Glutamatergic neuron (in vitro differentiated cells): ENCODE measurements at regions not wholly inside any gene's neighbourhood (a gene's known extent, or its start where the extent isn't known, plus 50 kb on each side); places are given as distances from the start of the nearest gene placed in this dataset.
"Not testable (repeated sequence)": the region's sequence is repeated elsewhere in the genome, so short reads cannot be mapped to it uniquely, and the experiment has no call there.

ENCODE experiments used
- DNase-seq: peaks from one replicate; pipeline ENCODE4 v3.0.0; 2022
- H3K27ac Mint-ChIP-seq: one replicate; pipeline ENCODE4 v1.8.0; 2020; ENCODE audit warnings: mild to moderate bottlenecking, mixed read lengths, inconsistent platforms; ENCODE audit not compliant: unreplicated experiment
- H3K27me3 Mint-ChIP-seq: one replicate; pipeline ENCODE4 v1.8.0; 2020; ENCODE audit warnings: mild to moderate bottlenecking, moderate library complexity, mixed read lengths, inconsistent platforms; ENCODE audit not compliant: unreplicated experiment
- H3K36me3 Mint-ChIP-seq: one replicate; pipeline ENCODE4 v1.8.0; 2020; ENCODE audit warnings: mild to moderate bottlenecking, mixed read lengths, inconsistent platforms; ENCODE audit not compliant: unreplicated experiment
- H3K4me1 Mint-ChIP-seq: one replicate; pipeline ENCODE4 v1.8.0; 2020; ENCODE audit warnings: mild to moderate bottlenecking, low read depth, mixed read lengths, inconsistent platforms; ENCODE audit not compliant: unreplicated experiment
- H3K4me3 Mint-ChIP-seq: one replicate; pipeline ENCODE4 v1.8.0; 2020; ENCODE audit warnings: mild to moderate bottlenecking, mixed read lengths, inconsistent platforms; ENCODE audit not compliant: unreplicated experiment
- H3K9me3 Mint-ChIP-seq: one replicate; pipeline ENCODE4 v1.8.0; 2020; ENCODE audit warnings: mild to moderate bottlenecking, moderate library complexity, mixed read lengths, inconsistent platforms; ENCODE audit not compliant: unreplicated experiment
- CTCF ChIP-seq: fragments of 200-600 bp; sonication (generic); IDR thresholded peaks from one replicate; pipeline ENCODE4 v1.5.0; 2021; ENCODE audit not compliant: partially characterized antibody, unreplicated experiment

DNA sequence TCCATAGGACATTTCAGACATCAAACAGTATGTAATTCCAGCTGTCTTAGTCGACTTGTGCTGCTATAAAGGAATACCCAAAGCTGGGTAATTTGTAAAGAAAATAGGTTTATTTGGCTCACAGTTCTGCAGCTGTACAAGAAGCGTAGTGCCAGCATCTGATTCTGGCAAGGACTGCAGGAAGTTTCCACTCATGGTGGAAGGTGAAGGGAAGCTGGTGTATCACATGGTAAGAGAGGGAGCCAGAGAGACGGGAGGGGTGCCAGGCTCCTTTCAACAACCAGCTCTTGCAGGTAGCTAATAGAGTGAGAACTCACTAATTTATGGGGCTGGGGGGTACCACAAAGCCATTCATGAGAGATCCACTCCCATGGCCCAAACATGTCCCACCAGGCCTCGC lies 253.0 kb upstream of the FGF13 start:
- Mint-ChIP-seq H3K9me3 (no peaks in the 10 kb centered on the region), H3K4me1 (no peaks in the 10 kb centered on the region)

GRCh38 chrX:138962419-138962818 lies 250.9 kb upstream of the FGF13 start:
- not testable (repeated sequence) for H3K4me1 Mint-ChIP-seq, H3K27me3 Mint-ChIP-seq, H3K27ac Mint-ChIP-seq, DNase-seq, H3K4me3 Mint-ChIP-seq, H3K9me3 Mint-ChIP-seq, H3K36me3 Mint-ChIP-seq

More for the DNA sequence above, 253.0 kb upstream of the FGF13 start:
- no peak overlapping the region for H3K27ac Mint-ChIP-seq
- no peak for TF ChIP-seq CTCF
- no peak for DNase-seq
- no peaks in the 10 kb centered on the region for H3K27me3 Mint-ChIP-seq
- no peak overlapping the region for H3K4me3 Mint-ChIP-seq
- H3K36me3 Mint-ChIP-seq: no peaks in the 10 kb centered on the region

- no peak for DNase-seq
- Mint-ChIP-seq H3K9me3 (no peaks in the 10 kb centered on the region), H3K36me3 (no peaks in the 10 kb centered on the region), H3K4me1 (no peaks in the 10 kb centered on the region), H3K4me3 (no peak overlapping the region), H3K27me3 (no peaks in the 10 kb centered on the region), H3K27ac (no peak overlapping the region)
- TF ChIP-seq CTCF: no peak
Observed at GRCh38 chrX:138954976-138955375, 243.5 kb upstream of the FGF13 start.

DNA sequence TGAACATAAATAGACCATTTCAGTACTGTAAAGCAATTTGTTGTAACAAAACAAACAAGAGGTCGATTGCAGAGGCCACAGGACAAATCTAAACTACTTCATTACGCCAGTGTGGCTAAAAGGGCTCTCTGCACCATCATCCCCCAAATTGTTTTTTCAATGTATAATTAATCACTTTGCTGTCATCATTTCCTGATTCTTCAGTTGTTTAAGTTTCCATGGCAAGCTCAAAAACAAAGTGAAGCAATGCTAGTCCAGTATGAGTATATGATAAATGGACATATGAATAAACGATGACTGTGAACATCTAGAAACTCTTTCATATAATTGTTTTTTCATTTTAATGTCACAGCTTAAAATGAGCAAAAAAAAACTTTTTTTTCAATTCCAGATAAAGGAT lies 235.4 kb upstream of the FGF13 start:
- TF ChIP-seq CTCF: no peak
- no peaks in the 10 kb centered on the region for H3K27me3 Mint-ChIP-seq
- H3K36me3 Mint-ChIP-seq: no peaks in the 10 kb centered on the region
- DNase-seq: no peak
- H3K4me1 Mint-ChIP-seq: no peaks in the 10 kb centered on the region
- no peak overlapping the region for H3K27ac Mint-ChIP-seq
- no peak overlapping the region for H3K4me3 Mint-ChIP-seq
- no peaks in the 10 kb centered on the region for H3K9me3 Mint-ChIP-seq

DNA sequence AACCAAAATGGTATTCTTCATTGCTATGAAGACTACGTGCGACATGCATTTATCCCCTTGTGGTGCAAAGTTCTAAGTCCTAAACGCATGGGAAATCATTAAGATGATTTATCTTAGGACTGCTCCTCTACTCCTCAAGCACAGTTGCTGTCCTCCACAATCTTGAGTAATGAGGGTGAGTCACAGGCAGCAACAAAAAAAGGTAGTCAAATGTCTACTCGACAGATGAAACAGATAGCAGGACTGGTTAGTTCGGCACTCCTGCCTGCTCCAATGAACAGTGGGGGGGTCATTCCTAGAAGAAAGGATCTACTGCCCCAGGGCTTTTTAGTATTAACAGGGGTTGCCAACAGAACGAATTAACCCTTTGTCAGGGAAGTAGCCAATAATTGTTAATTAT lies 233.7 kb upstream of the FGF13 start:
- H3K36me3 Mint-ChIP-seq: no peaks in the 10 kb centered on the region
- no peaks in the 10 kb centered on the region for H3K4me1 Mint-ChIP-seq
- no peak for DNase-seq
- no peak overlapping the region for H3K4me3 Mint-ChIP-seq
- H3K27ac Mint-ChIP-seq: no peak overlapping the region
- TF ChIP-seq CTCF: no peak
- H3K9me3 Mint-ChIP-seq: no peaks in the 10 kb centered on the region
- H3K27me3 Mint-ChIP-seq: no peaks in the 10 kb centered on the region

DNA sequence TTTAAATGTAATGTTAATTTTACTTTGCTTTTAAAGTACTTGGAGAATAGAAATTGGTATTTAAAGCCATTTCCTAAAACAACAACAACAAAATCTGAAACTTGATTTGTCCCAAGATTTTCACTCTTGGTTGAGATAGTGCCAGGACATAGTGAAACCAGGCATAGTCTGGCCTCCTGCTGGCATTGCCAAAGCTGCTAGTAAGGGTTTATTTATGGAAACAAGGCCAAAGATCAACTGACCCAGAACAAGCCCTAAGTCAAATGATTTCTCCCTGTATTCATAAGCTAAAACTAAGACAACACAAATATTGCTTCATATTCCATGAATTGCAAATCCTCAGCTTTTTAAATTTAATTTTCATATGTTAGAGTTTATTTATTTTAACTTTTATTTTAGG lies 227.5 kb upstream of the FGF13 start:
- no peak for DNase-seq
- Mint-ChIP-seq H3K4me3 (no peak overlapping the region), H3K9me3 (no peaks in the 10 kb centered on the region), H3K27ac (no peak overlapping the region), H3K4me1 (no peaks in the 10 kb centered on the region), H3K27me3 (no peaks in the 10 kb centered on the region), H3K36me3 (no peaks in the 10 kb centered on the region)
- no peak for TF ChIP-seq CTCF
